NCI-H2081 treated with DMSO at 0.1 percent for 48 hours (cell line): ENCODE measurements at regions not wholly inside any gene's neighbourhood (a gene's known extent, or its start where the extent isn't known, plus 50 kb on each side); places are given as distances from the start of the nearest gene placed in this dataset.
A peak's percentile ranks its signal among the peaks of the same experiment; 100 is the strongest.

Source experiments
- DNase-seq: peaks from one replicate; lab custom pipeline; 2025; lab: John Stamatoyannopoulos, UW

DNA sequence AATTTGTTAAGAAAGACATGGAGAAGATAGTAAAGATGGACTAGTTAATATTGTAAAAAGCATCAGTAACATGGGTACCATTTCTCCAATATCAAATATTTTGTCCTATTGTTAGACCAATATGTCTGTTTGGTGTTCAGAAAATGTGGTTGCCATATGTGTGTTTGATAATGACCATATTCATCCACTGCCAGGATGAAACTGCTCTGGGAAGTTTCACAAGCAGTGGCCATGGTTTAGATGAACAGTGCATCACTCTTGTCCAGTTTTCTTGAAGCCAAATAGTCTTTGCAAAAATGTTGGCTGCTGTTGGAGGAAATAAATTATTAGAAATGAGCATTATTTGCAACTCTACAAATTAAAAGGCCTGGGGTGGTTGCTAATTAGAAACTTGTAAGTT is 333.8 kb downstream of the NUF2 start:
- DNase-seq = no peak

DNA sequence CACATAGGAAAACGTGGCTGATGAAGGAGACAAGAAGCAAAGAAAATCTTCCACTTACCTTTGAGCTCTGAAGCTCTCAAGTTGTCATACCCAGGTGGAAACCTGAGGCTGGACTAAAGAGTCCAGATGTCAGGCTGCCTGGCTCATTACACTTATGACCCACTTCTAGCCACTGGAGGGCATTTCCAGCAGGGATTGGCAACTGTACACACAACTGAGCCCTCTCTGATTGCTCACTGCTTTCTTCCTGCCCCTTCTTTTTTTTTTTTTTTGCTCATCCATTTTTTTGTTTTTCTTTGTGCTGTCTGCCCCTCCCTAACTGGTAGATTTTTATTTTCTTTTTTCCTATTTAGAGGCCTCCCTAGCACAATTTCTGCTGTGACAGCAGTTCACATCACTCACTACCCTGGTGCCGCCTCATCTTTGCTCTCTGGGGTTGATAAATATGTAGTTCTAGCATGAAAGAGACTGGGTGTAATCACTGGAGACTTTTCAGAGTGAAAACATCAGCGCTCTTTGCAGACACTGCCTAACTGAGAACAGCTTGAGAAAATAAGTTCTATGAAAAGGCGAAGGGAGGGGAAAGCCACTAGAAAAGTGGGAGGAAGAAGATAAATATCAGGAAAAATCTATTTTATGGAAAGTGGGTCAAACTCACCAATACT is 334.5 kb downstream of the NUF2 start:
- no peak for DNase-seq

DNA sequence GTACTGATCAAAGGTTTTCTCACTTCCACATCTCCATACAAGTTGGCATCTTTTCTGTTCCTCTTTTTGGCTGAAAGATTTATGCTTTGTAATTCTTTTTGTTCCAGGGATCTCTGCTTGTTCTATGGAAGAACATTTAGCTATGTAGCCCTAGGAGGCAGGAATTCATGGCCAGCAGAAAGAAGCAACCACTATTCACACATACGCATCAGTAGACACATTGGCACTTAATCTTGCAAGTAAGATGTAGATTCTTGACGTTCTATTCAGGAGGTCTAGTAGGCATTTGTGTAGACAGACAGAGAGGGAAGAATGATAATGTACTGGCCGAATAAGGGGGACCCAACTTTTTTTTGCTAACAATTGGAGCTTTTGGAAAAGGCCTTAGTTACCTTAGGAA is 336.0 kb downstream of the NUF2 start:
- no peak for DNase-seq

DNA sequence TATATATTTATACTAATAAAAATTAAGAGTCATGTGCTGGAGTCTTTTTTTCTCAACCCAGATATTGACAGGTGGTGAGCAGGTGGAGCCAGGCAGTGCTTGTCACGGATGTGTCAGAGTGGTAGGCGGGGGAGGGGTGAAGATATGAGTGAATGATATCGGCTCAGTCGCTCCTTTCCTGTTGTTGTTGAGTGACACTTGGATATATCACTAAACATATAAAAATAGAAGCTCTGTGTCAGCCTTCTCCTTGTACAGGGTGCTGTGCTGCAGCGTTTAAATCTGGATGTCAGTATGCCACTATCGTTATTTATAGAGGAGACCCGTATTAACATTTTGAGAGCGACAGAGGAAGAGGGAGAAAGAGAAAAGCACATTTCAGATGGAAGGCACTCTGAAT is 339.6 kb downstream of the NUF2 start:
- no peak for DNase-seq

DNA sequence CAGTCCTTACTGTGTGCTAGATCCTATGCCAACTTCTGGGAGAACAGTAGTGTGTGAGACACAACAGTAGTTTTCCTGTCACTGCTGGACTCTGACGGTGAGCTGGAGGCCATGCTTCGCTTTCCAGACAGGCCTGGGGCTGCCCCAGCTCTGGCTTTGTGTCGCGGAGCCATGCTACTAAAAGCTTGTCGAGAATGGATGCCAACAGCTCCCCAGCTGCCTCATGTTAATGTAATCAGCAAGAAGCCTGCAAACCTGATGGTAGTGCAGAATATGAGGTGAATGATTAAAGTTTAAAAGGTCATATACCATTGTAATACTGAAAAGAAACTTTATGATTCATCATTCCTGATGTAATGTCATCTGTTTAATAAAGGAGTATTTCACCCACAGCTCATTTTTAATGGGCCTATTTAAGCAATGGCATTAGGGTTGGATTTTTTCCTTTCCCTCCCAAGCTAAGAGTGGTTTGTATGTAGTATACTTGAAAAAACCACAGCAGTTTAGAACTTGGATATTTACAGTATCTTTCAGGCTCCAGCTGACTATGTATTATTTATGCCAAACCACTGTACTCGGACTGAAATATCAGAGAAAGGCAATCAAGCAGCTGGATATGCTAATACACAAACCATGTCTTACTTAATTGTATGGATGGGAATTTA is 343.0 kb downstream of the NUF2 start:
- no peak for DNase-seq

DNA sequence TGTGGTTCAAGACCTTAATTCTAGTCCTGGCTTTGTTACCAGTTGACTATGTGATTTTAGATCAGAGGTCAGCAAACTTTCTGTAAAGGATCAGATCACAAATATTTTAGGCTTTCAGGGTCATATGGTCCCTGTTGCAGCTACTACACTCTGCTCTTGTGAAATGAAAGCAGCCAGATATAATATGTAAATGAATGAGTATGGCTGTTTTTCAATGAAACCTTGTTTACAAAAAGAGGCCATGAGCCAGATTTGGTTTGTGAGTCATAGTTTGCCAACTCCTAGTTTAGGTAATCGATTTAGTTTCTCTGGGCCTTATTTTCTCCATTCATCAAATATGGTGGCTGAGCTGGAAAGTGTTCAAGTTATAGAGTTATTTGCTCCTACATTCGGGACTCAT is 346.7 kb downstream of the NUF2 start:
- no peak for DNase-seq

DNA sequence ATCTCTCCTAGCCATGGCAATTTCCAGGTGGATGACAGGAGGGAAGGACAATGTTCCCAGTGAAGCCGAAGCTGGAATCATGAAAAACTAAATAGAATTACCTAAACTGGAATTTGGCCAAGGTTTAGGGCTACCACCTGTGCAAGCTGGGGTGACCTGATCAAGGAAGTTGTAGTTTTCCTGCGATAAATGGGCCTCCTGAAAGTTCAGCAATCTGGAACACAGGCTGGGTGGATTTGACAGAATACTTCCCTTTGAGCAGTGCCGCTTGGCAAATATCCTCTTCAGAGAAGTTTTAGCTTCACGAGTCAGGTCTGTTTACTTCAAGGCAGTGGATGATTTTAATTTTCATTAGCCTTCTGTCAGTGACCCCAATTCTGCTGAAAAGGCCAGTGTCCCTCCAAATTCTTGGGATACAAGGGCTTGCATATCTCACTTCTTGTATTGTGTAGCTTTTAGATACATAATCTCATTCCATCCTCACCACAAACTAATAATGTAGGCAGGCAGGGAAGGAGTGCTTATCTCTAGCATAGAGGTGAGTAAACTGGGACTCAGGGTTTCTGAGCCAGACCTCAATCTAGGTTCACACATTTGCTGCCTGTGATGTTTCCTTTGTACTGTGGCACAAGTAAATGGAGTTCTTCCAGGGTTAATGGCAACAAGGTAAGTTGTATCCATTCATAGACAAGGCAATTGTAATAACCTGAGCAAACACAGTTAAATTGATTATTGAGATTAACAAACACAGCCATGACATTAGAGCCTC is 349.4 kb downstream of the NUF2 start:
- DNase-seq = no peak

DNA sequence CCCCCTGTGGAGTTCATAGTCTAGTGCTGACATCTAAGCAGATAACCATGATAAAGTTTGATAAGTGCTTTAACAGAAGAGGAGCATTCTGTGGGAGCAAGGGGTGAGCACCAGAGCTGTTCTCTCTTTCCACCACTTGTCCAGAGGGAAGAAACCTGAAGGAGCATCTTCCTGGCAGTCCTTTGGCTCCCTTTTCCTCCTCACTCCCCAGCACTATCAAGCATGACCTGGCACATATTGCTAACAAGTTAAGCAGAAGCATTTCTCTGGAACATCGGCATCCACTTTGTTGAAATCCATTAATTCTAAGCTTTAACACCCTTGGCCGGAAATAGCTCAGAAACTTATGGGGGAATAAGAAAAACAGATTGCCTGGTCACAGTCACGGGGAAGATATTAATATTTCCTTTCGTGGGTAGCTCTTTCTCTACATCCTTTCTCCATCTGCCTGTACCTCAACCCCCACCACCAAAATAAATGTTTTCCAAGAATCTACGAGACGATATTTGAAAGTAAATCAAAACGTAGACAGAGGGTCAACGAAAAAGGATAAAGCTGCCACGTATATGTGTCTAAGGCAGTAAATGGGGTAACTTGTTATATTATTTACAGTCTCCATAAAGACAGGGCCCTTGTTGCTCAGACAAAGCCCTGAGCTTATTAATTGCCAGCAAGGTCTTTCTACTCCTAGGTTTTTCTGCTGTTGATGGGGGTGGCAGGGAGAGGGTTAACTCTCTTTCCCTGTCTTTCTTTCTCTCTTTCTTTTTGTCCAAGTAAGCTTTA is 351.4 kb downstream of the NUF2 start:
- no peak for DNase-seq

DNA sequence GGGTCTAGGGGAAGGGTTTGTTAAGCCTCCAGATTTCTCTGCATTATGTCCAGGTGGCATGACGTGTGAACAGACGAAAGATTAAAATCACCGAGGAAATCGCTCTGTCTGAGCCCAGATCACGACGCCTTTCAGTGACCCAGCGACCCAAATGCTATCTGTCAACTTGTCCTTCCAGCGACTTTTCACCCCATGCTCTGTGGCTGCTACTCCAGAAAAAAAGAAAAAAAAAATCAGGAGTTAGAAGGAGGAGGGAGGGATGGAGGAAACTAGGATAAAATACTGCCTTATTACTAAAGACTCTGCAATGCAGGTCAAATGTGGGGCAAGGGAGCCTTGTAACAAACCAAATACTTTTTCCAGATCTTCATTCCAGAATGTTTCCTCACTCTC is 352.0 kb downstream of the NUF2 start:
- no peak for DNase-seq

DNA sequence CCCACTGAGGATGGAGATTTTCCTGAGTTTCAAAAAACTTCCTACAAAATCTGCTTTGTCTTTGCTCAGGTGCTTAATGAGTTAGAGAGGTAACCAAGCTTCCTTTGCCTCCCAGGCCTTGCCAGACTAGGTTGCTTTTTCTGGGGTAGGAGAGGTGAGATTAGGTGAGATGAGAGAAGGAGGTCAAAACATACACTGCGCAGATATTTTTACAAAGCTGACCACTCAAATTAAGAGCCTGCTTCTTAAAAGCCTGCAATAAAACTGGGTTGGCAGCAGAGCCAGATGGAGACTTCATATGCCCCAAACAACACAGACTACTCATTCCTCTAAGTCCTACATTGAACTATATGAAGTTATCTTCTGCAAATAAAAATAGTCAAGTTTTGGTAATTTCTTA is 352.5 kb downstream of the NUF2 start:
- no peak for DNase-seq

DNA sequence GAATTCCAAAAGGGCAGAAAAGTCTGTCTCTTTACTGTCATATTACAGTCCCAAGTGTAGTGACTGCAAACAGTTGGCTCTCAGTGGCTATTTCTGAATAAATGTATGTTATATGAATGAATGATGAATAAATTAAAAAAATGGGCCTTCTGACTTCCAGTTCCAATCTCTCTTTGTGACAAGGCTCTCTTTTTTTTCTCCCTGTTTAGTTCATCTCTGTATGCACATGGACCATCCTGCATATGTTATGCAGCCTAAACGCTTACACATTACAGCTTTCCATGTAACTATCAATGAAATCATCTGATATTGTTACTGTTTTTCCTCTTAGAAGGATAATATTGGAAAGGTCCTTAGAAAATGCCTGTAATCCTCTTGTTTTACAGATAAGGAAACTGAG is 363.0 kb downstream of the NUF2 start:
- DNase-seq = no peak

DNA sequence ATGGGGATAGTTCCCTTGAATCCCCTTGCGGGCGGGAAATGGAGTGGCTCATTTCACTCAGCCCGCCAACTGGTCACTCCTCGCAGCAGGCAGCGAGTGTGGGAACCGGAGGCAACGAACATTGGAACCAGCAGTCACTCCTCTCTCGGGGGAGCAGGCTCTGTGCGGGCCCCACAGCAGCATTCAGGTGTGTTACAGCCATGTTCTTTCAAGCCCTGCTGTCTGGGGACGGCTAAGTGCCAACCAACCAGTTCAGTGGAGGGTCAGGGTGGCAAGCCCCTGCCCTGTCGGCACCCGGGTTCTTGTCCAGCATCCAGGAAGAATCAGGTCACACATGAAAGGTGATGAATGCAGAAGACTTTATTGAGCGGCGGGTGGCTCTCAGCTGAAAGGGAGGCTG is 370.5 kb downstream of the NUF2 start:
- DNase-seq = no peak

DNA sequence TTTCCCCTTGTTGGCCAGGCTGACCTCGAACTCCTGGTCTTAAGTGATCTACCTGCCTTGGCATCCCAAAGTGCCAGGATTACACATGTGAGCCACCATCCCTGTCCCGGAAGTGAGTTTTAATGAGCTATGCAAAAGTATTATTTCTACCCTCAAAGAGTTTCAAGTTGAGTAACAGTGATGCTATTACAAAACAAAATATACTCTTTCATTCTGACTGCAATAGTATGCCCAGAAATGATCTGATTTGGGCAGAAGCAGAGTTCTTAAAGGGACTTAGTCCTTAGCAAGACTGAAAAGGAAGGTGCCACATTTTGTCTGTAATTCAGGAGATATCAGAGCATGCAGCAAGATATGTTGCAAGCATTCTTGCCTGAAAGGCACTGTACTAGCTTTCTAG is 375.4 kb downstream of the NUF2 start:
- DNase-seq = no peak

DNA sequence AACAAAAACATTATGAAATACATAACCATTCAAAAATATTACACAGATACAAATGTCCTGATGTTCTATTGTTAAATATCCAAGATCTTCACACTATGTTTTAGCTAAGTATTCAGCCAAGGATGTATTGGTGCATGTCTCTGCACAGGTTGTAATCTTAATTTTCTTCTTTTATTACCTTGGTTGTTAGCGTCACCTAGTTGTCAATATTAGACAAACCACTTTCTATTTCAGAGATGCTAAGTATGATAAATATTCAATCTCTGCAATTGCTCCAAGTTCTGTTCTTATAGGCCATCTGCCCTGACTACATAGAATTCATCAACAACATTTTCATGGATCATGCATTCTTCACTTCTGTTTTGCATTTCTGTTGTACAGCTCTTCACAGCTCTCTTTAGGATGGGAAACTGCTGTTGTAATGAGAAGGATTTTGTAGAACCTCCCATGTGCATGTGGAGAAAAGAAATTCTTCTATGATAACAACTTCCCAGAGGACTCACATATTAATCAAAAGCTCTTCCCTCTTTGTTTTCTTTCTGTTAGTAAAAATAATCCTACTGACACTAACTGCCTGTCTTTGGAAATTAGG is 380.1 kb downstream of the NUF2 start:
- DNase-seq = no peak

DNA sequence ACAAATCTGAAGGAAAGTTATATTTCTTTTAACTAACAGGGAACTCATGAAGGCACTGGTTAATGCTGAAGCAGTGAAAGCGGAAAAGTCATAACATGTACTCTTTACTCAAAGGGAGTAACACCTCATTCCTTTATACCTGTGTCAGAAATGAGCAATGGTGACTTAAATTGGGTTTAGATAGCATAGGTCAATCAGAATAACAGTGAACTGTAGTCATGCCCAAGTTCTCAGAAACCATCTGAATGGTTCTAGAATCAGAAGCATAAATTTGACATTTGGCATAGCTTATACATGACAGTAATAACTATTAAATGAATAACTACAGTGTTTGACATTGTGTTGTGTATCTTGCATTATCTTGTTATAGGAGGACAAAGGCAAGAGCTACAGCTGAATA is 382.0 kb downstream of the NUF2 start:
- DNase-seq = no peak

DNA sequence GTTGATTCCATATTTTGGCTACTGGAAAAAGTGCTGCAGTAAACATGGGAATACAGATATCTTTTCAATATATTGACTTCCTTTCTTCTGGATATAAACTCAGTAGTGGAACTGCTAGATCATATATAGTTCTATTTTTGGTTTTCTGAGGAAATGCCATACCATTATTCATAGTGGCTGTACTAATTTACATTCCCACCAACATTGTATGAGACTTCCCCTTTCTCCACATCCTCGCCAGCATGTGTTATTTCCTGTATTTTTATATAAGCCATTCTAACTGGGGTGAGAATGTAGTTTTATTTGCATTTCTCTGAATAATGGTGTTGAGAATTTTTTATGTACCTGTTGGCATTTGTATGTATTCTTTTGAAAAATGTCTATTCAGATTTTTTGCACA is 385.2 kb downstream of the NUF2 start:
- DNase-seq = no peak

DNA sequence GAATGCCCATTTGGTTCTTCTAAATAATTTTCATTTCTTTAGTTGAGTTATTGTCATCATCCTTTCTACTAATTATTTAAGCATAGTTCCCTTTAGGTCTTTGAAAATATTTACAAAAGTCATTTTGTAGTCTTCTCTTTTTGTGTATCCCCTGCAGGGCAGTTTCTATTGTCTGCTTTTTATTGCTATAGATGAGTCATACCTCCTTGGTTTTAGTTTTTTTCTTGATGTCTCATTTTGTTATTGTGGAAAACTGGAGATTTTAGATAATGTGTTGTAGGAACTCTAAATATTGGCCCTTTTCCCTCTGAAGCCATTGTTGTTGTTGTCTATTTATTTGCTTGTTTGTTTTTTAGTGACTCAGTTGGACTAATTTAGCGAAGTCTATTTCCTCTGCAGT is 387.9 kb downstream of the NUF2 start:
- no peak for DNase-seq

DNA sequence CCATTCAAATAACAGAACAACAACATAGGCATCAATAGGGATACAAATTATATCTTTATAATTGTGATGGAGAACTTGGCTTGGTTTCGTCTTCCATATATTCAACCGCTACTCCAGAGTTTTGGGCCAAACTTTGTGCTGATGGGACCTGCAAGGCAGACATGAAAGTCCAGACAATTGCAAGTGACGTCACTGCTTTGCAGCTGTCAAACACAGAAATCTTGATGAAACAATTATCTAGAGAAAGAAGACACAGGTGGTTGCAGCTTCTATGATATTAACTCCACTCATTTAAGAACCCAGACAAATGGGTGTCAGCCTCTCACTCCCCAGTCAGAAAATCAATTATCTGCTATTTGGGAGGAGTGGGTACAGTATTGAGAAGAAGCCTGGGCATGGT is 390.6 kb downstream of the NUF2 start:
- no peak for DNase-seq

DNA sequence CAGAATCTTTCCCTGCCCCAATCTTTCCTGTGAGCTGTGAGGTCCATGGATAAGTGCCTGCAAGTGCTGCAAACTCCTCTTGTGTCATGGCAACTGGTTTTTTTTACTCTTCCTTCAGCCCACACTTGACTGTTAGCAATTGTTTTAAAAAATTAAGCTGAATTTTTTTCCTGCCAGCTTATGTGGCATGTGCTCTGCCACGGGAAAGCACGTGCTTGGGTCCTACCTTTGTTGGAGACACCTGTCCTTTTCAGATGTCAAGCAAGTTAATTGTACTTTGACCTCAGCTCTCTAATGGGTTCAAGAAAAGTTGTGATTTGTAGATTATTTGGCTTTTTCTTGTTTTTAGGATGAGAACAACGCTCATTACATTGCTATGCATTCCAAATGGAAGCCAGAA is 398.5 kb downstream of the NUF2 start:
- no peak for DNase-seq

DNA sequence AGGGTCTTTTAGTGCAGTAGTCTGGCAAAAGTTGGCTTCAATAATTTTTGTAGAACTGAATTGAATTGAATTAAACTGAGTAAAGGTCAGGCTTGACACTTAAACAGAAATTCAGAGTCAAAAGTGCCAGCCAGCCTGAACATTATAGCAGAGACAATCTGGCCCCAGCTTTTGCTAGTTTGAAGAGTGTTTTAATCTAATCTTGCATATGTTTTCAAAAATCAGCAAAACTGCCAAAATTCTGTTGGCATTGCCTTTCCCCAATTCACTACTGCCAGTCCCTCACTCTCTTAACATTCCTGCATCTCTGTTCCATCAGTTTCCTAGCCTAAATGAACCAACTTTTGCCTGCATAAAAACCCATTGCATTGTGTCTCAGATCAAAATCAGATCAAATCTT is 403.8 kb downstream of the NUF2 start:
- DNase-seq = no peak

DNA sequence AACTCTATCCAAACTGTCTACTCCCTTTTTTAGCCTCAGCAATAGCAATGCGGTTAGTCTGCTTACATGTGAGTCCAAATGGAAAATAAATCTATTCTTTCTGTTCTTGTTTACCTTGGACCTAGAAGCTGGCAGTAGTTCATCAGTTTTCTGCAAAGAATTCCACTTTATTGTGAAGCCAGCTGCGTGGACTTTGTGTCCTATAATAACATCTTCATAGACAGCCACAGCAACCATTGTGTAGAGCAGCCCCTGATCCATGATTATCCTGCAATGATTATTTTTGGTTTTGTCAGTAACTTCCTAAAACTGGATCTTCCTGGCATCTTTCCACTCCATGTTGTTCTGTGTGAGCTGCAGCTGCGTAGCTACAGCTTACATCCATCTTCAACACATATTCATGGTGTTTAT is 408.7 kb downstream of the NUF2 start:
- DNase-seq = peak; percentile 65

DNA sequence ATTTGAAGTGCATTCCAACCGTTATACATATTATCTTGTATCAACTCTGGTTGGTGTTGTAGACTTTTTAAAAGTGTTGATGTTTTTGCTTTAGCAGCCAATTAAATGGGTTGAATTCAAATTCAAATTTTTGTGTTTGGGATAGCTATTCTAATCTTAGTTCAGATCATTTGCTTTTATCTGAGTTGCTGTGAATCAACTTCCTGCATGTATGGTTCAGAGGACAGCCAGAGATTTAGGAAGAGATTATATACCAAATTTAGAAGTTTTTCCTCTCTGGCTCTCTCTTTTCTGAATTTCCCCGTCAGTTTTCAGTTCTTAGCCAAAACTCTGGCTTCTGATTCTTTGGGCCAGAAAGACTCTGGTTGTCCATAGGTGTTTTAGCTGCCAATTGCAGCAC is 415.5 kb downstream of the NUF2 start:
- no peak for DNase-seq
